H1 (cell line): ENCODE measurements at regions not wholly inside any gene's neighbourhood (a gene's known extent, or its start where the extent isn't known, plus 50 kb on each side); places are given as distances from the start of the nearest gene placed in this dataset.

Source experiments
- CTCF ChIA-PET: fragments of 300-600 bp; sonication (Branson Sonifier 250); formaldehyde crosslinking; loops from one replicate; lab custom pipeline; 2021; ENCODE audit not compliant: partially characterized antibody; lab: Charles Lee
- POLR2A ChIA-PET: fragments of 300-600 bp; sonication (Branson Sonifier 250); formaldehyde crosslinking; loops from one replicate; lab custom pipeline; 2021; ENCODE audit warnings: inconsistent platforms; ENCODE audit not compliant: partially characterized antibody; lab: Charles Lee
- DNase-seq, 2 experiments: peaks; one replicate each; pipeline versions ENCODE4 v3.0.0 to v3.0.0-alpha.2; 2010 to 2022; ENCODE audit warnings: low spot score in 2 of 2, low read depth in 1 of 2, mixed read lengths in 1 of 2
- FAIRE-seq: peaks from 2 replicates; lab custom pipeline; 2011; peaks lifted over from hg19 to GRCh38; lab: Jason Lieb, UNC
- H2AFZ ChIP-seq: 2 replicates; pipeline ENCODE4 v1.8.1; 2012; ENCODE audit warnings: low read length, inconsistent platforms
- H2AK5ac ChIP-seq: 2 replicates; pipeline ENCODE4 v1.6.1; 2013; ENCODE audit warnings: low read depth, low read length
- H2BK120ac ChIP-seq: replicated peaks from 2 replicates; pipeline ENCODE3; 2013; ENCODE audit warnings: low read depth, low read length, inconsistent platforms
- H2BK12ac ChIP-seq: 2 replicates; pipeline ENCODE4 v1.6.1; 2013; ENCODE audit warnings: low read depth, low read length
- H2BK15ac ChIP-seq: 2 replicates; pipeline ENCODE4 v1.6.1; 2013; ENCODE audit warnings: low read length
- H2BK20ac ChIP-seq: 2 replicates; pipeline ENCODE4 v1.6.1; 2013; ENCODE audit warnings: low read length
- H2BK5ac ChIP-seq: 2 replicates; pipeline ENCODE4 v1.6.1; 2013; ENCODE audit warnings: low read depth, low read length
- H3K14ac ChIP-seq: 2 replicates; pipeline ENCODE4 v1.6.1; 2013; ENCODE audit warnings: inconsistent platforms; ENCODE audit not compliant: insufficient read length
- H3K18ac ChIP-seq: 2 replicates; pipeline ENCODE4 v1.6.1; 2013; ENCODE audit warnings: low read length; ENCODE audit errors: extremely low read depth
- H3K23ac ChIP-seq: 2 replicates; pipeline ENCODE4 v1.6.1; 2013; ENCODE audit warnings: inconsistent platforms; ENCODE audit not compliant: insufficient read length
- H3K23me2 ChIP-seq: 2 replicates; pipeline ENCODE4 v1.6.1; 2013; ENCODE audit warnings: low read depth, low read length
- H3K27ac ChIP-seq: 2 replicates; pipeline ENCODE4 v1.6.1; 2011; ENCODE audit warnings: low read depth, low read length, inconsistent platforms
- H3K27me3 ChIP-seq, 4 experiments: replicated peaks in 1 of 4; 1 replicate in 1 of 4; 2 replicates in 3 of 4; pipeline versions ENCODE4 v1.6.1 to v1.8.1; 2011 to 2013; ENCODE audit warnings: low read length in 3 of 4, mild to moderate bottlenecking in 3 of 4, inconsistent platforms in 2 of 4, mixed read lengths in 2 of 4, moderate library complexity in 1 of 4; ENCODE audit not compliant: control insufficient read depth in 3 of 4, insufficient read depth in 3 of 4; ENCODE audit errors: extremely low read depth in 1 of 4
- H3K36me3 ChIP-seq, 4 experiments: 2 replicates each; pipeline versions ENCODE4 v1.6.1 to v1.8.1; 2011 to 2013; ENCODE audit warnings: mild to moderate bottlenecking in 4 of 4, low read length in 3 of 4, moderate library complexity in 2 of 4, control low read depth in 1 of 4, inconsistent platforms in 1 of 4; ENCODE audit not compliant: insufficient read depth in 4 of 4, control insufficient read depth in 2 of 4
- H3K4ac ChIP-seq: replicated peaks from 2 replicates; pipeline ENCODE3; 2013; ENCODE audit warnings: low read length, low read depth, mixed read lengths, inconsistent platforms; ENCODE audit not compliant: insufficient read length
- H3K4me1 ChIP-seq, 4 experiments: replicated peaks in 1 of 4; 1 replicate in 1 of 4; 2 replicates in 3 of 4; pipeline versions ENCODE4 v1.6.1 to v1.8.1; 2011 to 2013; ENCODE audit warnings: low read length in 3 of 4, inconsistent platforms in 2 of 4, mixed read lengths in 1 of 4; ENCODE audit not compliant: insufficient read depth in 4 of 4, control insufficient read depth in 3 of 4
- H3K4me2 ChIP-seq, 2 experiments: 2 replicates each; pipeline versions ENCODE4 v1.6.1 to v1.8.1; 2011 to 2013; ENCODE audit warnings: low read depth in 2 of 2, low read length in 2 of 2, control low read depth in 1 of 2, inconsistent platforms in 1 of 2, mild to moderate bottlenecking in 1 of 2; ENCODE audit not compliant: insufficient read depth in 1 of 2
- H3K4me3 ChIP-seq, 4 experiments: fragments of 200-600, 300-600 bp in 1 of 4; sonication (generic), shearing (Covaris generic), sonication (Bioruptor Twin) in 1 of 4; 2 replicates each; pipeline versions ENCODE4 v1.5.1 to v1.8.1; 2011 to 2016; ENCODE audit warnings: low read length in 4 of 4, low read depth in 3 of 4, control low read depth in 2 of 4, inconsistent platforms in 2 of 4, mild to moderate bottlenecking in 2 of 4, mixed read lengths in 1 of 4, moderate library complexity in 1 of 4; ENCODE audit not compliant: insufficient read depth in 2 of 4; ENCODE audit errors: extremely low read depth in 1 of 4
- H3K56ac ChIP-seq: replicated peaks from 2 replicates; pipeline ENCODE3; 2013; ENCODE audit warnings: low read depth, mild to moderate bottlenecking, mixed read lengths, low read length, inconsistent platforms; ENCODE audit not compliant: insufficient read length
- H3K79me1 ChIP-seq: 2 replicates; pipeline ENCODE4 v1.6.1; 2013; ENCODE audit warnings: low read depth, low read length, control low read depth
- H3K79me2 ChIP-seq, 2 experiments: 2 replicates each; pipeline versions ENCODE4 v1.6.1 to v1.8.1; 2012 to 2013; ENCODE audit warnings: low read length in 2 of 2, mild to moderate bottlenecking in 2 of 2, inconsistent platforms in 1 of 2; ENCODE audit not compliant: insufficient read depth in 2 of 2, control insufficient read depth in 1 of 2
- H3K9ac ChIP-seq, 4 experiments: replicated peaks in 1 of 4; 1 replicate in 1 of 4; 2 replicates in 3 of 4; pipeline versions ENCODE4 v1.6.1 to v1.8.1; 2011 to 2013; ENCODE audit warnings: low read depth in 3 of 4, low read length in 3 of 4, control low read depth in 2 of 4, mild to moderate bottlenecking in 2 of 4, moderate library complexity in 2 of 4, inconsistent platforms in 1 of 4; ENCODE audit errors: extremely low read depth in 1 of 4
- H3K9me3 ChIP-seq, 2 experiments: 2 replicates each; pipeline versions ENCODE4 v1.6.1 to v1.8.1; 2012 to 2013; ENCODE audit warnings: mild to moderate bottlenecking in 2 of 2, moderate library complexity in 2 of 2, control low read depth in 1 of 2, inconsistent platforms in 1 of 2, low read depth in 1 of 2, low read length in 1 of 2, mixed read lengths in 1 of 2; ENCODE audit not compliant: insufficient read depth in 2 of 2
- H4K20me1 ChIP-seq, 2 experiments: replicated peaks in 1 of 2; 2 replicates each; pipeline versions ENCODE3 to v1.8.1; 2011 to 2013; ENCODE audit warnings: inconsistent platforms in 2 of 2, low read length in 2 of 2, mild to moderate bottlenecking in 1 of 2; ENCODE audit not compliant: insufficient read depth in 2 of 2, control insufficient read depth in 1 of 2
- H4K5ac ChIP-seq: 2 replicates; pipeline ENCODE4 v1.6.1; 2013; ENCODE audit warnings: low read length, low read depth, mixed read lengths, inconsistent platforms; ENCODE audit not compliant: insufficient read length
- H4K8ac ChIP-seq: 2 replicates; pipeline ENCODE4 v1.8.0; 2013; ENCODE audit warnings: mild to moderate bottlenecking, moderate library complexity, low read length, inconsistent platforms; ENCODE audit not compliant: insufficient read depth; ENCODE audit errors: extremely low read depth
- H4K91ac ChIP-seq: replicated peaks from 2 replicates; pipeline ENCODE3; 2013; ENCODE audit warnings: low read length, mixed read lengths, inconsistent platforms; ENCODE audit not compliant: insufficient read length
- ASH2L ChIP-seq: fragments of 200-600, 300-600 bp; sonication (generic); IDR thresholded peaks from one replicate; pipeline ENCODE4 v1.7.1; 2017; ENCODE audit warnings: low read length
- BACH1 ChIP-seq: IDR thresholded peaks from 2 replicates; pipeline ENCODE4 v1.6.1; 2012; ENCODE audit warnings: low read length, improper control_type of control experiment
- CHD2 ChIP-seq: IDR thresholded peaks from 2 replicates; pipeline ENCODE4 v1.6.1; 2012; ENCODE audit warnings: low read length, improper control_type of control experiment
- CREB1 ChIP-seq: IDR thresholded peaks from 2 replicates; pipeline ENCODE4 v1.6.1; 2012; ENCODE audit warnings: inconsistent platforms
- FOSL1 ChIP-seq: IDR thresholded peaks from 2 replicates; pipeline ENCODE4 v1.6.1; 2011; ENCODE audit warnings: mild to moderate bottlenecking, low read depth, low read length, moderate library complexity; ENCODE audit not compliant: insufficient read depth
- RFX5 ChIP-seq: IDR thresholded peaks from 2 replicates; pipeline ENCODE4 v1.6.1; 2011; ENCODE audit warnings: low read depth, low read length, improper control_type of control experiment, borderline replicate concordance
- RNF2 ChIP-seq: fragments of 200-900, 300-1000 bp; sonication (generic); IDR thresholded peaks from 2 replicates; pipeline ENCODE4 v1.7.1; 2016; ENCODE audit warnings: borderline replicate concordance, low read depth, mild to moderate bottlenecking, antibody characterized with exemption, low read length; ENCODE audit not compliant: poor library complexity, severe bottlenecking; ENCODE audit errors: missing control alignments
- RXRA ChIP-seq: IDR thresholded peaks from 2 replicates; pipeline ENCODE4 v1.6.1; 2011; ENCODE audit warnings: low read depth, mild to moderate bottlenecking, low read length, moderate library complexity; ENCODE audit not compliant: insufficient read depth
- SP1 ChIP-seq: IDR thresholded peaks from 2 replicates; pipeline ENCODE4 v1.6.1; 2011; ENCODE audit warnings: low read depth, low read length
- TAF1 ChIP-seq: IDR thresholded peaks from 2 replicates; pipeline ENCODE4 v1.6.1; 2011; ENCODE audit warnings: mild to moderate bottlenecking, low read depth, low read length
- whole genome bisulfite sequencing, 2 experiments: shearing (Covaris generic) in 1 of 2; methylation state at CpG; one replicate each; pipeline versions ENCODE4 v1.1.6 to v1.1.7; 2013 to 2015; ENCODE audit warnings: low lambda C conversion rate in 2 of 2, mixed read lengths in 2 of 2, inconsistent platforms in 1 of 2, low coverage in 1 of 2, missing lambda C conversion rate in 1 of 2; ENCODE audit not compliant: insufficient replicate concordance in 2 of 2, insufficient coverage in 1 of 2, insufficient read length in 1 of 2; ENCODE audit errors: extremely low coverage in 1 of 2, missing lambda C conversion rate in 1 of 2; 5-methylcytosine and 5-hydroxymethylcytosine counted together
- TF ChIP-seq, protein P1 (sequence below), 3 experiments: IDR thresholded peaks; 1 replicate in 2 of 3; 2 replicates in 1 of 3; pipeline versions ENCODE4 v1.5.1 to v1.6.1; 2011; ENCODE audit warnings: low read length in 3 of 3, mild to moderate bottlenecking in 3 of 3, inconsistent platforms in 2 of 3, low read depth in 1 of 3, moderate library complexity in 1 of 3; ENCODE audit not compliant: insufficient read depth in 1 of 3; ENCODE audit errors: control extremely low read depth in 1 of 3
- TF ChIP-seq, protein P2 (sequence below): IDR thresholded peaks from 2 replicates; pipeline ENCODE4 v1.6.1; 2012; ENCODE audit warnings: inconsistent platforms

DNA sequence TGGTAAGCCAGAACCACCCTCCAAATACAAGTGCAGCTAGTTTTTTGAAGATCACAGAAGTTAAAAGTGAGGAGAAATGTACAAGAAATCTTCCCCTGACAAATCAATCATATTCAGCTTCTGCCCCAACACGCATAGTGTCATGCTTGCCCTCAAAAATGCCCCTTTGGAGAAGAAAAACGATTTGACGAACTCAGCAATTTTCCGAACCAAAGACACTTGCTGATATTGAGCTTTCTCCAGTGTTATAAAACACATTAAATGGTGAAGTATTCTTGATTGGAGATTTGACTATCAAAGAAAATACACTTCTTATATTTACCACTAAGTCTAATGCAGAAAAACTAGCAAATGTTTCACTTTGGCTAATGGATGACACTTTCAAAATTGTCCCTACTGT lies 195.5 kb downstream of the ETV1 start:
- WGBS, 2 experiments: 84% methylated on average over 4 of the region's 4 CpGs; no CpG with 5 or more reads in 1 of the 2 experiments
- POLR2A ChIA-PET: interaction anchor here (1.2 kb wide), 1 partner anchor 12 kb away, joined by 3 read pairs; no protein-coding TSS in a partner anchor
- H3K23me2 ChIP-seq: no peaks in the 10 kb centered on the region; the same call in 1 of the 2 replicates
- TF ChIP-seq, protein P1, sequence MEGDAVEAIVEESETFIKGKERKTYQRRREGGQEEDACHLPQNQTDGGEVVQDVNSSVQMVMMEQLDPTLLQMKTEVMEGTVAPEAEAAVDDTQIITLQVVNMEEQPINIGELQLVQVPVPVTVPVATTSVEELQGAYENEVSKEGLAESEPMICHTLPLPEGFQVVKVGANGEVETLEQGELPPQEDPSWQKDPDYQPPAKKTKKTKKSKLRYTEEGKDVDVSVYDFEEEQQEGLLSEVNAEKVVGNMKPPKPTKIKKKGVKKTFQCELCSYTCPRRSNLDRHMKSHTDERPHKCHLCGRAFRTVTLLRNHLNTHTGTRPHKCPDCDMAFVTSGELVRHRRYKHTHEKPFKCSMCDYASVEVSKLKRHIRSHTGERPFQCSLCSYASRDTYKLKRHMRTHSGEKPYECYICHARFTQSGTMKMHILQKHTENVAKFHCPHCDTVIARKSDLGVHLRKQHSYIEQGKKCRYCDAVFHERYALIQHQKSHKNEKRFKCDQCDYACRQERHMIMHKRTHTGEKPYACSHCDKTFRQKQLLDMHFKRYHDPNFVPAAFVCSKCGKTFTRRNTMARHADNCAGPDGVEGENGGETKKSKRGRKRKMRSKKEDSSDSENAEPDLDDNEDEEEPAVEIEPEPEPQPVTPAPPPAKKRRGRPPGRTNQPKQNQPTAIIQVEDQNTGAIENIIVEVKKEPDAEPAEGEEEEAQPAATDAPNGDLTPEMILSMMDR (IDR thresholded peaks at IDR 0.05; ENCODE audit: control extremely low read depth in 1 of 3, insufficient read depth in 1 of 3, low read depth in 1 of 3, low read length in 3 of 3): no peak
- TF ChIP-seq BACH1: no peak
- TF ChIP-seq, protein P2, sequence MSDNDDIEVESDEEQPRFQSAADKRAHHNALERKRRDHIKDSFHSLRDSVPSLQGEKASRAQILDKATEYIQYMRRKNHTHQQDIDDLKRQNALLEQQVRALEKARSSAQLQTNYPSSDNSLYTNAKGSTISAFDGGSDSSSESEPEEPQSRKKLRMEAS: no peak
- TF ChIP-seq CREB1: no peak
- no peak for TF ChIP-seq RXRA
- no peak for TF ChIP-seq ASH2L
- no peak for TF ChIP-seq RFX5
- no peak for TF ChIP-seq CHD2
- no peak for TF ChIP-seq TAF1
- TF ChIP-seq SP1: no peak
- no peak for TF ChIP-seq RNF2
- no peak for TF ChIP-seq FOSL1

More for the DNA sequence above, 195.5 kb downstream of the ETV1 start:
- Histone ChIP-seq H3K4ac (no peak overlapping the region), H3K4me1 (peaks cover 0 to 8% (median 0%) of the 10 kb centered on the region in 4 experiments; a peak in 2 of 7 replicates), H4K5ac (no peak overlapping the region), H2BK15ac (no peak overlapping the region), H3K56ac (no peak overlapping the region), H3K27ac (no peak overlapping the region), H3K36me3 (no peaks in the 10 kb centered on the region), H4K91ac (no peak overlapping the region), H3K4me2 (no peak overlapping the region), H2AK5ac (no peak overlapping the region), H3K79me2 (peaks cover 0 to 10% of the 10 kb centered on the region in 2 experiments; a peak in 3 of 4 replicates), H3K14ac (no peak overlapping the region), H3K79me1 (no peaks in the 10 kb centered on the region), H2BK12ac (no peak overlapping the region), H4K8ac (no peak overlapping the region), H3K9me3 (no peaks in the 10 kb centered on the region), H3K9ac (no peak overlapping the region), H4K20me1 (peaks cover 0 to 2% of the 10 kb centered on the region in 2 experiments), H2BK20ac (no peak overlapping the region), H2BK5ac (no peak overlapping the region), H3K23ac (no peak overlapping the region), H3K27me3 (no peaks in the 10 kb centered on the region), H2AFZ (no peak overlapping the region), H3K18ac (no peak overlapping the region), H3K4me3 (no peak overlapping the region), H2BK120ac (no peak overlapping the region)
- no peak for FAIRE-seq
- no peak for DNase-seq
- CTCF ChIA-PET: interaction anchor here (0.6 to 1.1 kb wide), 2 partner anchors 12 to 992 kb away, joined by 3 to 4 read pairs; no protein-coding TSS in a partner anchor
